Myocyte (in vitro differentiated cells): ENCODE measurements at regions not wholly inside any gene's neighbourhood (a gene's known extent, or its start where the extent isn't known, plus 50 kb on each side); places are given as distances from the start of the nearest gene placed in this dataset.
"Not testable (repeated sequence)": the region's sequence is repeated elsewhere in the genome, so short reads cannot be mapped to it uniquely, and the experiment has no call there.

Source experiments
- DNase-seq: peaks from one replicate; pipeline ENCODE4 v3.0.0-alpha.2; 2012; ENCODE audit warnings: low read depth

GRCh38 chr7:152905949-152906348 is 146.4 kb downstream of the ACTR3B start:
- no peak for DNase-seq

GRCh38 chr7:152907042-152907761 is 147.7 kb downstream of the ACTR3B start:
- no peak for DNase-seq

DNA sequence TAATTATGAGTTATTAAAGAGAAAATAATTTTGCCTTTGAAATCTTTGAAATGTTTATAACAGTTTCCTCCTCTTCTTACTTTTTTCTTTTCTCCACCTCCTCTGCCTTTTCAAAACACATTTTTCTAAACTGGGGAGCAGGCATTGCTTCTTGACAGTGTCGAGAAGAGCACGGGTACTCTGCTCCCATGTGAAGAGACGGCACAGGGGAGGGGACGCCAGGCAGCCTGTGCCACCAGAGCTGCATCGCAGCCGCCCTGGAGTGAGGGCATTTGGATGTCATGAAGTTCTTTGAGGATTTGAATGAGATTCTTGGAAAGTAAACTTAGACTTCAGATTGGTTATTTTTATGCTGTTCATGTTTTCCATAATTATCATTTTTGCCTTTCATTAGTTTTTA is 149.7 kb downstream of the ACTR3B start:
- DNase-seq = no peak

DNA sequence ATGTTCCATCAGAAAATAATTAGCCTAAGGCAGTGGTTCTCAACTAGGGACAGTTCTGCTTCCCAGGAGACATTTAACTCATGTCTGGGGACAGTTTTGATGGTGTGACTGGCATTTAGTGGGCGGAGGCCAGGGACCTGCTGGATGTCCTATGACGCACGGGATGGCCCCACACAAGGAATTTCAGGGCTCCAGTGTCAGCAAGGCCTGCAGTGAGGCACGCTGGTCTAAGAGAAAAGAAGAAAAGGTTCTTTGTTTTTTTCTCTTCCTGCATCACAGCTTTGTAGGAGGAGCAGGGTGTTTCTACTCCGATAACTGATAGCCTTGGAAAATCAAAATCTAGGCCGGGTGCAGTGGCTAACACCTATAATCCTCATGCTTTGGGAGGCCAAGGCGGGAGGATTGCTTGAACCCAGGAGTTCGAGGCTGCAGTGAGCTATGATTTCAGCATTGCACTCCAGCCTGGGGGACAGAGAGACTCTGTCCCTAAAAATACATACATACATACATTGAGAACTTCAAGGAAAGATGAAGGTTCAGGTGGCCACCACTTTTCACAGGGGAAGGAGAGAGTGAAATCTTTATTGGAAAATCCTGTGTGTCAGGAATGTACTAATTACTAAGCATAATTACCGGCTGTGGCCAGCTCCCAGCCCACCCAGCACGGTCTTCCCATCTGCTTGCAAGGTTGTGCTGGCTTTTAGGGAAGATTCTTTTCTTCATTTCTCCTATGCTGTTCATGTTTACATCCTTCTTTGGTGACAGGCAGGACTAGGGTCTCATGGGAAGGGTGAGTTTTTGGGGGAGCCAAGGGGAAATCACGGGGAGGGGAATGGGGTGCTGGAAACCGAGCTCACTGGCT is 150.4 kb downstream of the ACTR3B start:
- no peak for DNase-seq

GRCh38 chr7:152910545-152911225 is 151.1 kb downstream of the ACTR3B start:
- DNase-seq = no peak

- DNase-seq = no peak
Observed at GRCh38 chr7:152911226-152911560, 151.6 kb downstream of the ACTR3B start.

DNA sequence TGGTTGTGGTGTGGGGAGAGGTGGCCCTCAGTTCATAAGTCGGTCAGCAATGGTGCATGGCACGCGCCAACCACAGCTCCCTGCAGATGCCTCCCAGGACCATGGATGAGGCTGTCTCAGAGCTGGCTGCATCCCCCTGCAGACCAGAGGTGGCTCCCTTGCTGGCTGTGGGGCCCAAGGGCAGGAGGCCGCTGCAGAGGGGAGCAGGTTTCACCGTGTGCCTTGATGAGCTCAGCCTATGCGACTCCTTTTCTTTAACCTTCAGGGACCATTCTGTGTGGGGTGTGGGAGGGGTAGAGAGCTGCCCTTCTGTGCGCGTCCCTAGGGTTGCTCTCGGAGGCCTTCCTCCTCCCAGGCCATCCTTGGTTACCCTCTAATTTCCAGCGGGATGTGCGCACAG is 152.4 kb downstream of the ACTR3B start:
- DNase-seq = no peak

DNA sequence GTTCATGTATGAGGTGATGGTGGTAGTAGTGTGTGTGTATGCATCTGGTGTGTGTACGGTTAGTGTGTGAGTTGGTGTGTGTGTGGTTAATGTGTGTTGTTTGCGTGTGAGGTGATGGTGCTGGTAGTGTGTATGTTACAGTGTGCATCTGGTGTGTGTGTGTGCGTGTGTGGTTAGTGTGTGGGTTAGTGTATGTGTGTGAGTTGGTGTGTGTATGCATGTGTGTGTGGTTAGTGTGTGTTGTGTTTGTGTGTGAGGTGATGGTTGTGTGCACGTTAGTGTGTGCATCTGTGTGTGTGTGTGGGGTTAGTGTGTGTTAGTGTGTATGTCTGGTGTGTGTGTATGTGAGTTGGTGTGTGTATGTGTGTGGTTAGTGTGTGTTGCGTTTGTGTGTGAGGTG is 153.0 kb downstream of the ACTR3B start:
- no peak for DNase-seq

- no peak for DNase-seq
Observed at GRCh38 chr7:152913492-152913891, 153.9 kb downstream of the ACTR3B start.

- no peak for DNase-seq
Observed at GRCh38 chr7:152914014-152914844, 154.7 kb downstream of the ACTR3B start.

GRCh38 chr7:152914845-152915102 is 155.2 kb downstream of the ACTR3B start:
- not testable (repeated sequence) for DNase-seq

- DNase-seq = no peak
Observed at GRCh38 chr7:152922318-152923081, 162.9 kb downstream of the ACTR3B start.

GRCh38 chr7:152923711-152924110 is 164.2 kb downstream of the ACTR3B start:
- no peak for DNase-seq

GRCh38 chr7:152924238-152924637 is 164.7 kb downstream of the ACTR3B start:
- DNase-seq = no peak

DNA sequence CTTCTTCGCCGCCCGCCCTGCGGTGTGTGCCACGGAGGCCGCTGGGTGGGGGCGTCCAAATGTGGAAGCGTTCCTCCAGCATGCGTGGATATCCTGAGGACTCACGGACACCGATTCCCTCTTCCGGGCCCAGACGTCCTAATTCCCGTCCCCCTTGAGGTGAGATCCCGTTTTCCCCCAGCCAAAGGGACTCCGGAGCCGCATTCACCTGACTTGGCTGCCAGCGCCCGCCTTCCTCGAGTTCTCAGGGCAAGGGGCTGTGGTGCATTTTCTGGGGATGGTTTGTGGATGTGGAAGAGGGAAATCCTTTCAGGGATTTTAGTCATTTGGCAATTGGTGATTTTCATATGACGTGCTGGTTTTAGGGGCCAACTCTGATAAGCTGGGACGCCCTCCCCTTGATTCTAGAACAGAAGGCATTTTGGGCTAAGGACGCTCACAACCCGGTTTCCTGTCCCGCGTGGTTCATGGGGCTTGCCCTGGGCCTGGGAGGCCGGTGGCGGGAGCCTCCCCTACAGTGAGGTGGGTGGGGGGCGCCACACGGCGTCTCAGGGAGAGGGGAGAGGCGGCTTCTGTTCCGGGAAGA is 165.4 kb downstream of the ACTR3B start:
- DNase-seq = no peak

GRCh38 chr7:152925412-152926147 is 166.0 kb downstream of the ACTR3B start:
- DNase-seq = no peak

- no peak for DNase-seq
Observed at GRCh38 chr7:152931633-152932032, 172.1 kb downstream of the ACTR3B start.

- no peak for DNase-seq
Observed at GRCh38 chr7:152937282-152937681, 177.7 kb downstream of the ACTR3B start.

DNA sequence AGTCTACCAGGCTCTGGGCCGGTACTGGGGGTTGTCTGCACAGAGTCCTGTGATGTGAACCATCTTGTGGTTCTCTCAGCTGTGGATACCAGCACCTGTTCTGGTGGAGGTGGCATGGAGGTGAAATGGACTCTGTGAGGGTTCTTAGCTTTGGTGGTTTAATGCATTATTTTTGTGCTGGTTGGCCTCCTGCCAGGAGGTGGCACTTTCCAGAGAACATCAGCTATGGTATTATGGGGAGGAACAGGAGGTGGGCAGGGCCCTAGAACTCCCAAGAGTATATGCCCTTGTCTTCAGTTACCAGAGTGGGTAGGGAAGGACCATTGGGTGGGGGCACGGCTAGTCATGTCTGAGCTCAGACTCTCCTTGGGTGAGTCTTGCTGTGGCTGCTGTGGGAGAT is 187.1 kb downstream of the ACTR3B start:
- not testable (repeated sequence) for DNase-seq

DNA sequence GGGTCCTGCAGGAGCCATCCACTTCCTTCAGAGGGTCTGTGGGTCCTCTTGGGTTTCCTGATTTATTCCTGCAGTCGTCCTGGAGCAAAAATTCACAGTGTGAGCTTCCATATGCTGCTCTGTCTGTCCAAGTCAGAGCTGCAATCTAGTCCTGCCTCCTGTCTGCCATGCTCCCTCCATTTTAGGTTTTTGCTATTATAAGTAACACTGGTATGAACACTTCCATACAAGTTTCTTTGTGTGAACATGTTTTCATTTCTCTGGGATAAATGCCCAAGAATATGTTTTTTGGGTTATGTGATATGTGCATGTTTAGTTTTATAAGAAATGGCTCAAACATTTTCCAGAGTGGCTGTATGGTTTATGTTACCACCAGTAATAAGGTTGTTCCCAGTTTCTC is 188.1 kb downstream of the ACTR3B start:
- DNase-seq = no peak
